ENCODE measurements at regions not wholly inside any gene's neighbourhood (a gene's known extent, or its start where the extent isn't known, plus 50 kb on each side); places are given as distances from the start of the nearest gene placed in this dataset.

GRCh38 chr9:23635276-23635675 is 190.8 kb downstream of the ELAVL2 start:
- DNase-seq (ENCODE audit: low read depth, low spot score) (no peak), FAIRE-seq (no peak)
- H3K4me3 ChIP-seq (ENCODE audit: control insufficient read depth in 2 of 3, extremely low read depth in 1 of 3, insufficient read depth in 2 of 3, low read depth in 1 of 3, low read length in 3 of 3): no peak overlapping the region
- H3K9ac ChIP-seq (ENCODE audit: control insufficient read depth, extremely low read depth, insufficient read depth, low read length): no peak overlapping the region
- no peaks in the 10 kb centered on the region for H3K9me3 ChIP-seq (ENCODE audit: control insufficient read depth, low read depth, low read length)
- no peaks in the 10 kb centered on the region for H3K36me3 ChIP-seq (ENCODE audit: control insufficient read depth in 2 of 2, extremely low read depth in 1 of 2, insufficient read depth in 2 of 2, low read length in 2 of 2)
- H3K4me1 ChIP-seq (ENCODE audit: control insufficient read depth, extremely low read depth, insufficient read depth, low read length): no peaks in the 10 kb centered on the region
- H3K79me2 ChIP-seq (ENCODE audit: control insufficient read depth, insufficient read depth, low read length): no peaks in the 10 kb centered on the region
- H3K27ac ChIP-seq (ENCODE audit: control insufficient read depth, insufficient read depth, low read length): no peak overlapping the region
- no peaks in the 10 kb centered on the region for H4K20me1 ChIP-seq (ENCODE audit: control insufficient read depth, extremely low read depth, insufficient read depth, low read length)
- dilution Hi-C loops (cut with MboI; ENCODE audit: extremely low pct_ligation_motif_present, low sequenced_read_pairs): no loop called here
- no peak overlapping the region for H2AFZ ChIP-seq (ENCODE audit: control insufficient read depth, low read length)
- TF ChIP-seq EZH2 (IDR thresholded peaks at IDR 0.05; ENCODE audit: low read length) (no peak), CTCF (optimal IDR thresholded peaks at IDR 0.05 in 1 of 3, IDR thresholded peaks at IDR 0.05 in 1 of 3, conservative IDR thresholded peaks at IDR 0.05 in 1 of 3; ENCODE audit: extremely low read depth in 1 of 3, insufficient read depth in 2 of 3, low read length in 3 of 3) (no peak)
- H3K4me2 ChIP-seq (ENCODE audit: control insufficient read depth, extremely low read depth, insufficient read depth, low read depth, low read length): no peak overlapping the region
- H3K27me3 ChIP-seq (ENCODE audit: control insufficient read depth, extremely low read depth, insufficient read depth, low read length): no peaks in the 10 kb centered on the region
- no peaks in the 10 kb centered on the region for H3K9me1 ChIP-seq (ENCODE audit: control insufficient read depth, extremely low read depth, insufficient read depth, low read length)

- no peaks in the 10 kb centered on the region for H3K36me3 ChIP-seq (ENCODE audit: control insufficient read depth in 2 of 2, extremely low read depth in 1 of 2, insufficient read depth in 2 of 2, low read length in 2 of 2)
- no peak overlapping the region for H2AFZ ChIP-seq (ENCODE audit: control insufficient read depth, low read length)
- no peak overlapping the region for H3K4me3 ChIP-seq (ENCODE audit: control insufficient read depth in 2 of 3, extremely low read depth in 1 of 3, insufficient read depth in 2 of 3, low read depth in 1 of 3, low read length in 3 of 3)
- dilution Hi-C loops (cut with MboI; ENCODE audit: extremely low pct_ligation_motif_present, low sequenced_read_pairs): no loop called here
- H3K9ac ChIP-seq (ENCODE audit: control insufficient read depth, extremely low read depth, insufficient read depth, low read length): no peak overlapping the region
- H3K27ac ChIP-seq (ENCODE audit: control insufficient read depth, insufficient read depth, low read length): no peak overlapping the region
- TF ChIP-seq CTCF (optimal IDR thresholded peaks at IDR 0.05 in 1 of 3, IDR thresholded peaks at IDR 0.05 in 1 of 3, conservative IDR thresholded peaks at IDR 0.05 in 1 of 3; ENCODE audit: extremely low read depth in 1 of 3, insufficient read depth in 2 of 3, low read length in 3 of 3) (no peak), EZH2 (IDR thresholded peaks at IDR 0.05; ENCODE audit: low read length) (no peak)
- H3K9me1 ChIP-seq (ENCODE audit: control insufficient read depth, extremely low read depth, insufficient read depth, low read length): no peaks in the 10 kb centered on the region
- H3K4me1 ChIP-seq (ENCODE audit: control insufficient read depth, extremely low read depth, insufficient read depth, low read length): no peaks in the 10 kb centered on the region
- H3K9me3 ChIP-seq (ENCODE audit: control insufficient read depth, low read depth, low read length): no peaks in the 10 kb centered on the region
- no peak for FAIRE-seq
- no peaks in the 10 kb centered on the region for H3K27me3 ChIP-seq (ENCODE audit: control insufficient read depth, extremely low read depth, insufficient read depth, low read length)
- DNase-seq (ENCODE audit: low read depth, low spot score): no peak
- no peaks in the 10 kb centered on the region for H3K79me2 ChIP-seq (ENCODE audit: control insufficient read depth, insufficient read depth, low read length)
- H4K20me1 ChIP-seq (ENCODE audit: control insufficient read depth, extremely low read depth, insufficient read depth, low read length): no peaks in the 10 kb centered on the region
- H3K4me2 ChIP-seq (ENCODE audit: control insufficient read depth, extremely low read depth, insufficient read depth, low read depth, low read length): no peak overlapping the region
Measured at GRCh38 chr9:23636199-23636598, 189.8 kb downstream of the ELAVL2 start.
